Caco-2 (cell line): ENCODE measurements at regions not wholly inside any gene's neighbourhood (a gene's known extent, or its start where the extent isn't known, plus 50 kb on each side); places are given as distances from the start of the nearest gene placed in this dataset.

Experiments
- BruUV-seq: library from RNA; stranded (reverse); fragments of 400-500 nt; replicated peaks from 2 replicates; lab custom pipeline; 2021; lab: Mats Ljungman, UMichigan
- CTCF ChIA-PET: fragments of 300-600 bp; sonication (Branson Sonifier 250); formaldehyde crosslinking; loops from one replicate; lab custom pipeline; 2022; ENCODE audit warnings: antibody characterized with exemption; lab: Charles Lee
- POLR2A ChIA-PET: fragments of 300-600 bp; sonication (Branson Sonifier 250); formaldehyde crosslinking; loops from one replicate; lab custom pipeline; 2022; ENCODE audit warnings: antibody characterized with exemption; lab: Charles Lee
- DNase-seq, 2 experiments: peaks; one replicate each; pipeline versions ENCODE4 v3.0.0 to v3.0.0-alpha.2; 2020 to 2022
- H3K27me3 ChIP-seq: replicated peaks from 2 replicates; pipeline ENCODE4 v1.6.0; 2011; ENCODE audit warnings: low read length; ENCODE audit not compliant: control insufficient read depth, insufficient read depth
- H3K36me3 ChIP-seq: 2 replicates; pipeline ENCODE4 v1.5.1; 2011; ENCODE audit warnings: low read length; ENCODE audit not compliant: control insufficient read depth, insufficient read depth
- H3K4me1 ChIP-seq: fragments of 250-450 bp; sonication (Bioruptor Pico); 2 replicates; pipeline ENCODE4 v1.5.1; 2020; ENCODE audit warnings: mild to moderate bottlenecking
- H3K4me3 ChIP-seq: 2 replicates; pipeline ENCODE4 v1.5.1; 2011; ENCODE audit warnings: low read depth, mild to moderate bottlenecking, control low read depth, low read length
- H3K9me3 ChIP-seq: fragments of 250-450 bp; sonication (Bioruptor Pico); 2 replicates; pipeline ENCODE4 v1.5.1; 2020; ENCODE audit warnings: mild to moderate bottlenecking, moderate library complexity
- H3K27ac Mint-ChIP-seq: one replicate; pipeline ENCODE4 v1.8.0; 2022; ENCODE audit warnings: mixed read lengths; ENCODE audit not compliant: unreplicated experiment
- H3K27me3 Mint-ChIP-seq: one replicate; pipeline ENCODE4 v1.8.0; 2022; ENCODE audit warnings: mixed read lengths; ENCODE audit not compliant: insufficient read depth, unreplicated experiment
- H3K36me3 Mint-ChIP-seq: one replicate; pipeline ENCODE4 v1.8.0; 2022; ENCODE audit warnings: mild to moderate bottlenecking, mixed read lengths; ENCODE audit not compliant: insufficient read depth, unreplicated experiment
- H3K4me1 Mint-ChIP-seq: one replicate; pipeline ENCODE4 v1.8.0; 2022; ENCODE audit warnings: low read depth, mixed read lengths; ENCODE audit not compliant: unreplicated experiment
- H3K4me3 Mint-ChIP-seq: one replicate; pipeline ENCODE4 v1.8.0; 2022; ENCODE audit warnings: mild to moderate bottlenecking, moderate library complexity, mixed read lengths; ENCODE audit not compliant: unreplicated experiment
- H3K9me3 Mint-ChIP-seq: one replicate; pipeline ENCODE4 v1.8.0; 2022; ENCODE audit warnings: mixed read lengths; ENCODE audit not compliant: unreplicated experiment
- intact Hi-C: fragments of 100-400 bp; cut with micrococcal nuclease; formaldehyde crosslinking; loops from one replicate; pipeline ENCODE4 v1.10.0; 2022; ENCODE audit not compliant: unreplicated experiment
- TF ChIP-seq, protein P1 (sequence below), 2 experiments: fragments of 200-600 bp in 1 of 2; IDR thresholded peaks; 1 replicate in 1 of 2; 2 replicates in 1 of 2; pipeline versions ENCODE4 v1.5.1 to v1.8.0; 2011 to 2022; ENCODE audit warnings: antibody characterized with exemption in 1 of 2, control low read depth in 1 of 2, inconsistent platforms in 1 of 2, low read depth in 1 of 2, low read length in 1 of 2, mild to moderate bottlenecking in 1 of 2, moderate library complexity in 1 of 2; ENCODE audit not compliant: insufficient read depth in 1 of 2, severe bottlenecking in 1 of 2, unreplicated experiment in 1 of 2

DNA sequence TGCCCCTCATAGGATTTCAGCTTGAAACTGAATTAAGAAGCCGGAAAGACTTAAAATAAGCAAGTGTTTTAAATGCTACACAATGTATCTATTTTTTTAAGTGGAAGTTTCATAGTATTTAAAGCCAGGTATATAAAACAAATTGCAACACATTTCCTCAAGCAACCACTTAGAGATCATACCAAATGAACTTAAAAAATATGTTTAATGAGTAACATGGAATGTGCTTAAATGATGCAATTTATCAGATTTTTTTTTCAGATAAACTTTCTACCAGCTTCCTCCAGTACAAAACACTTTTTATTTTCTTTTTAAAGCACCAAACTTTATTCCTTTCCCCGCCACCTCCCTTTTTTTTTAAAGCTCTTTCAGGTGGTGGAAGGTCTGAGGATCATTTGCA, 534.3 kb downstream of the BMP2 start:
- Histone ChIP-seq H3K4me1 (no peaks in the 10 kb centered on the region), H3K9me3 (no peaks in the 10 kb centered on the region), H3K27me3 (no peaks in the 10 kb centered on the region), H3K36me3 (no peaks in the 10 kb centered on the region), H3K4me3 (no peak overlapping the region)
- H3K4me3 Mint-ChIP-seq: no peak overlapping the region
- H3K27me3 Mint-ChIP-seq: peaks cover 12% of the 10 kb centered on the region
- ChIA-PET CTCF (interaction anchor here (1.7 kb wide), 1 partner anchor 16 kb away, joined by 5 read pairs; no protein-coding TSS in a partner anchor), POLR2A (no interaction called here)
- H3K9me3 Mint-ChIP-seq: no peaks in the 10 kb centered on the region
- DNase-seq: no peak
- TF ChIP-seq, protein P1, sequence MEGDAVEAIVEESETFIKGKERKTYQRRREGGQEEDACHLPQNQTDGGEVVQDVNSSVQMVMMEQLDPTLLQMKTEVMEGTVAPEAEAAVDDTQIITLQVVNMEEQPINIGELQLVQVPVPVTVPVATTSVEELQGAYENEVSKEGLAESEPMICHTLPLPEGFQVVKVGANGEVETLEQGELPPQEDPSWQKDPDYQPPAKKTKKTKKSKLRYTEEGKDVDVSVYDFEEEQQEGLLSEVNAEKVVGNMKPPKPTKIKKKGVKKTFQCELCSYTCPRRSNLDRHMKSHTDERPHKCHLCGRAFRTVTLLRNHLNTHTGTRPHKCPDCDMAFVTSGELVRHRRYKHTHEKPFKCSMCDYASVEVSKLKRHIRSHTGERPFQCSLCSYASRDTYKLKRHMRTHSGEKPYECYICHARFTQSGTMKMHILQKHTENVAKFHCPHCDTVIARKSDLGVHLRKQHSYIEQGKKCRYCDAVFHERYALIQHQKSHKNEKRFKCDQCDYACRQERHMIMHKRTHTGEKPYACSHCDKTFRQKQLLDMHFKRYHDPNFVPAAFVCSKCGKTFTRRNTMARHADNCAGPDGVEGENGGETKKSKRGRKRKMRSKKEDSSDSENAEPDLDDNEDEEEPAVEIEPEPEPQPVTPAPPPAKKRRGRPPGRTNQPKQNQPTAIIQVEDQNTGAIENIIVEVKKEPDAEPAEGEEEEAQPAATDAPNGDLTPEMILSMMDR (IDR thresholded peaks at IDR 0.05; ENCODE audit: insufficient read depth in 1 of 2, low read depth in 1 of 2, low read length in 1 of 2, severe bottlenecking in 1 of 2, unreplicated experiment in 1 of 2): no peak
- no TSS peak for BruUV-seq
- intact Hi-C loops: no loop called here
- H3K4me1 Mint-ChIP-seq: no peaks in the 10 kb centered on the region
- H3K27ac Mint-ChIP-seq: no peak overlapping the region
- H3K36me3 Mint-ChIP-seq: no peaks in the 10 kb centered on the region

DNA sequence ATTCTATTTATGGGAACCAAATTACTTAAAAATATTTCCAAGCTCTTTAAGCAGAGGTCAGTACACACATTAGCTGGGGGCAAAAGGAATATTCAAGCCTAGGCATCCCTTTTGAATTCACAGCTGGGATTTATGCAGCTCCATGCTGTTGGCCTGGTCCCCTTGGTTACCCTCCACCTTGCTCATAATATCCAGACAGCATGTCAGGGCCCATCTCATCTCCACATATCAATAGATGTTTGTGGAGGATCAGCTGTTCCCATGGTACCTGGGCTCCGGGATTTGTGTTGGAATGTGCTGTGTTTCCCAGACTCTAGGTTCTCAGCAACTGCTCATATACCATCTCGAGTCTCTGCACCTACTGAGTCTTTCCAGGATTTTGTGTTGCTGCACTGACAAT, 534.8 kb downstream of the BMP2 start:
- Histone ChIP-seq H3K27me3 (no peaks in the 10 kb centered on the region), H3K4me1 (no peaks in the 10 kb centered on the region), H3K9me3 (no peaks in the 10 kb centered on the region), H3K36me3 (no peaks in the 10 kb centered on the region), H3K4me3 (no peak overlapping the region)
- POLR2A ChIA-PET: no interaction called here
- CTCF ChIA-PET: interaction anchor here (1.7 kb wide), 1 partner anchor 16 kb away, joined by 5 read pairs; no protein-coding TSS in a partner anchor
- no peaks in the 10 kb centered on the region for H3K4me1 Mint-ChIP-seq
- H3K27me3 Mint-ChIP-seq: peaks cover 12% of the 10 kb centered on the region
- H3K27ac Mint-ChIP-seq: no peak overlapping the region
- TF ChIP-seq, protein P1 (IDR thresholded peaks at IDR 0.05; ENCODE audit: insufficient read depth in 1 of 2, low read depth in 1 of 2, low read length in 1 of 2, severe bottlenecking in 1 of 2, unreplicated experiment in 1 of 2): no peak
- no peaks in the 10 kb centered on the region for H3K36me3 Mint-ChIP-seq
- H3K9me3 Mint-ChIP-seq: no peaks in the 10 kb centered on the region
- no peak overlapping the region for H3K4me3 Mint-ChIP-seq
- intact Hi-C loops: no loop called here
- no peak for DNase-seq
- no TSS peak for BruUV-seq

DNA sequence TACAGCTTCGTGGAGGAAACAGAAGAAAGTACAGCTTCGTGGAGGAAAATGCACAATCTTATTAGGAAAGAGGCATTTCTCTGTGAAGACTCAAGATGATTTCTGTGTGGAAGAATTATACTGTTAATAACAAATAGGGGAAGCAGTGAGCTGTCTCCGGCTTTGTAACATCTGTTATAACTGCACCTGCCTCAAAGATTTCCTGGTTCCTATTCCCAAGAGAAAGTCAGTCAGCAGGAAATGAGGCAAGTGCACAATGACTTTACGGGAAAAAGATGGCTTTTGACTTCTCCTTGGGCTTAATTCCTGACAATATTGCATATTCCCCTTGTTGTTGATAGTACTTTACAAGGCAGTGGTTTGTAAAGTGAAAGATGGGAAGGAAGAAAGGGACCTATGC, 538.5 kb downstream of the BMP2 start:
- CTCF ChIA-PET: interaction anchor here (0.9 kb wide), 1 partner anchor 20 kb away, joined by 3 read pairs; no protein-coding TSS in a partner anchor
- Mint-ChIP-seq H3K4me3 (no peak overlapping the region), H3K27ac (no peak overlapping the region), H3K27me3 (peaks cover 13% of the 10 kb centered on the region), H3K36me3 (no peaks in the 10 kb centered on the region), H3K9me3 (no peaks in the 10 kb centered on the region), H3K4me1 (no peaks in the 10 kb centered on the region)
- H3K36me3 ChIP-seq: no peaks in the 10 kb centered on the region
- no peak for DNase-seq
- intact Hi-C loops: no loop called here
- TF ChIP-seq, protein P1 (IDR thresholded peaks at IDR 0.05; ENCODE audit: insufficient read depth in 1 of 2, low read depth in 1 of 2, low read length in 1 of 2, severe bottlenecking in 1 of 2, unreplicated experiment in 1 of 2): no peak
- no peaks in the 10 kb centered on the region for H3K4me1 ChIP-seq
- H3K27me3 ChIP-seq: no peaks in the 10 kb centered on the region; the same call in 1 of the 2 replicates
- POLR2A ChIA-PET: no interaction called here
- H3K4me3 ChIP-seq: no peak overlapping the region
- H3K9me3 ChIP-seq: no peaks in the 10 kb centered on the region
- BruUV-seq: no TSS peak
